ENCODE measurements at regions not wholly inside any gene's neighbourhood (a gene's known extent, or its start where the extent isn't known, plus 50 kb on each side); places are given as distances from the start of the nearest gene placed in this dataset.

DNA sequence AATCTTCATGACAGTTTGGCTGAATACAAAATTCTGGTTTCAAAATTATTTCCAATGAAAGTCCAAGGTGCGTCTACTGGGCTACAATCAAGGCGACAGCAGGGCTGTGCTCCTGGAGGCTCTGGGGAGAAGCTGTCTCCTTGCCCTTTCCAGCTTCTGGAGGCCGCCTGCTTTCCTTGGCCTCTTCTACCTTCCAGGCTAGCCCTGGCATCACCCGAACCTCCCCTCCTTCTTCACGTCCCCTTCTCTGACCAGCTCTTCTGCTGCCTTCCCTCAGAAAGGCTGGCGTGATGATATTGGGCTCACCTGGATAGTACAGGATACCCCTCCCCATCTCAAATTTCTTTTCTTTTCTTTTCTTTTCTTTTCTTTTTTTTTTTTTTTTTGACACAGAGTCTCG, 115.5 kb downstream of the KCNF1 start:
- Histone ChIP-seq H3K4me1 (ENCODE audit: control insufficient read depth in 1 of 2, insufficient read depth in 2 of 2, low read depth in 1 of 2, low read length in 1 of 2) (no peaks in the 10 kb centered on the region; a peak in 1 of 4 replicates), H4K20me1 (ENCODE audit: insufficient read depth) (no peaks in the 10 kb centered on the region), H3K27ac (ENCODE audit: low read depth in 2 of 2, low read length in 1 of 2) (no peak overlapping the region), H2AFZ (ENCODE audit: low read depth) (no peak overlapping the region), H3K4me3 (ENCODE audit: low read depth in 2 of 2, low read length in 1 of 2) (no peak overlapping the region), H3F3A (replicated peaks; ENCODE audit: insufficient read depth) (no peaks in the 10 kb centered on the region), H3K27me3 (ENCODE audit: insufficient read depth) (no peaks in the 10 kb centered on the region), H3K4me2 (no peak overlapping the region), H3K79me2 (ENCODE audit: insufficient read depth) (no peaks in the 10 kb centered on the region), H3K36me3 (replicated peaks in 1 of 2; ENCODE audit: control insufficient read depth in 1 of 2, insufficient read depth in 2 of 2, low read length in 1 of 2) (no peaks in the 10 kb centered on the region), H3K9ac (no peak overlapping the region), H3K9me3 (no peaks in the 10 kb centered on the region), H3K9me2 (no peaks in the 10 kb centered on the region)
- WGBS (ENCODE audit: low lambda C conversion rate): 67% methylated on average over 7 of the region's 7 CpGs
- ChIA-PET CTCF (interaction anchor here (1.2 to 1.5 kb wide), 3 partner anchors 61 to 195 kb away, joined by 3 to 7 read pairs (median 3); no protein-coding TSS in a partner anchor), POLR2A (no interaction called here)
- TF ChIP-seq POLR2AphosphoS5 (IDR thresholded peaks at IDR 0.05; ENCODE audit: low read depth, low read length) (no peak), FOSL2 (IDR thresholded peaks at IDR 0.05; ENCODE audit: borderline replicate concordance, low read depth) (no peak), JUND (IDR thresholded peaks at IDR 0.05) (no peak), SIN3A (IDR thresholded peaks at IDR 0.05; ENCODE audit: borderline replicate concordance, low read depth, low read length) (no peak), ELF1 (IDR thresholded peaks at IDR 0.05) (no peak), GABPA (IDR thresholded peaks at IDR 0.05; ENCODE audit: low read depth) (no peak), TEAD4 (IDR thresholded peaks at IDR 0.05; ENCODE audit: borderline replicate concordance, insufficient read depth) (no peak), NRF1 (IDR thresholded peaks at IDR 0.05; ENCODE audit: low read depth, low read length) (no peak), MEF2A (IDR thresholded peaks at IDR 0.05; ENCODE audit: borderline replicate concordance, low read depth) (no peak), TCF12 (IDR thresholded peaks at IDR 0.05) (no peak), EZH2phosphoT487 (IDR thresholded peaks at IDR 0.05; ENCODE audit: borderline replicate concordance, low read depth) (no peak), RCOR1 (IDR thresholded peaks at IDR 0.05; ENCODE audit: low read length) (no peak)
- TF ChIP-seq, protein P1, sequence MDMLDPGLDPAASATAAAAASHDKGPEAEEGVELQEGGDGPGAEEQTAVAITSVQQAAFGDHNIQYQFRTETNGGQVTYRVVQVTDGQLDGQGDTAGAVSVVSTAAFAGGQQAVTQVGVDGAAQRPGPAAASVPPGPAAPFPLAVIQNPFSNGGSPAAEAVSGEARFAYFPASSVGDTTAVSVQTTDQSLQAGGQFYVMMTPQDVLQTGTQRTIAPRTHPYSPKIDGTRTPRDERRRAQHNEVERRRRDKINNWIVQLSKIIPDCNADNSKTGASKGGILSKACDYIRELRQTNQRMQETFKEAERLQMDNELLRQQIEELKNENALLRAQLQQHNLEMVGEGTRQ (IDR thresholded peaks at IDR 0.05; ENCODE audit: borderline replicate concordance, low read depth, low read length): no peak
- TF ChIP-seq, protein P2, sequence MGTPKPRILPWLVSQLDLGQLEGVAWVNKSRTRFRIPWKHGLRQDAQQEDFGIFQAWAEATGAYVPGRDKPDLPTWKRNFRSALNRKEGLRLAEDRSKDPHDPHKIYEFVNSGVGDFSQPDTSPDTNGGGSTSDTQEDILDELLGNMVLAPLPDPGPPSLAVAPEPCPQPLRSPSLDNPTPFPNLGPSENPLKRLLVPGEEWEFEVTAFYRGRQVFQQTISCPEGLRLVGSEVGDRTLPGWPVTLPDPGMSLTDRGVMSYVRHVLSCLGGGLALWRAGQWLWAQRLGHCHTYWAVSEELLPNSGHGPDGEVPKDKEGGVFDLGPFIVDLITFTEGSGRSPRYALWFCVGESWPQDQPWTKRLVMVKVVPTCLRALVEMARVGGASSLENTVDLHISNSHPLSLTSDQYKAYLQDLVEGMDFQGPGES (IDR thresholded peaks at IDR 0.05; ENCODE audit: low read depth, low read length): no peak
- TF ChIP-seq, protein P3, sequence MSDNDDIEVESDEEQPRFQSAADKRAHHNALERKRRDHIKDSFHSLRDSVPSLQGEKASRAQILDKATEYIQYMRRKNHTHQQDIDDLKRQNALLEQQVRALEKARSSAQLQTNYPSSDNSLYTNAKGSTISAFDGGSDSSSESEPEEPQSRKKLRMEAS (IDR thresholded peaks at IDR 0.05; ENCODE audit: low read depth): no peak
- DNase-seq: no peak

DNA sequence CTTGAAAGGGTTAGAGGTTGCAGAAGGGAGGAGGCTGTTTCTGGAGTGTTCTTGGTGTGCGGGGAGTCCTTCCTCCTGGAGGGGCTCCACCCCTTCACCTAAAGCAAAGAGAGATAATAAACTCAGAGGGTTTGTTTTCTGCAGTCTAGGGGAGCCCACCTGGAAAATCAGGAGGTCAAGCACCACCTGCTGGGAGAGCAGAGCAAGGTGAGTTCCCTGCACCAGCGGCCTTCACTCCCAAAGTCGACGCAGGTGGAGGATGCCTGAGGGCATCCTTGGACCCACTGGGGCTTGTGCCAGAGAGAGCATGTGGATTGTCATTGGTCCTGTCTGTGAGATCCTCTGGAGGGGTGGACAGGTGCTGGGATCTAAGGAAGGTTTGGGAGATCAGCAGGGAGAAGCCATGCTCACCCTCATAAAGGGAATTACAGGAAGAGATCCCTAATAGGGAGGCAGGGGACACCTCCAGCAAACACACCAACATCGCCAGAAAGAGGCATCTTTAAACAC, 116.7 kb downstream of the KCNF1 start:
- WGBS (ENCODE audit: low lambda C conversion rate): 69% methylated on average over 5 of the region's 5 CpGs
- Histone ChIP-seq H4K20me1 (ENCODE audit: insufficient read depth) (no peaks in the 10 kb centered on the region), H3K9me3 (no peaks in the 10 kb centered on the region), H3K36me3 (replicated peaks in 1 of 2; ENCODE audit: control insufficient read depth in 1 of 2, insufficient read depth in 2 of 2, low read length in 1 of 2) (no peaks in the 10 kb centered on the region), H3K4me3 (ENCODE audit: low read depth in 2 of 2, low read length in 1 of 2) (no peak overlapping the region), H3K4me2 (no peak overlapping the region), H3K9me2 (no peaks in the 10 kb centered on the region), H3K27ac (ENCODE audit: low read depth in 2 of 2, low read length in 1 of 2) (no peak overlapping the region), H3K9ac (no peak overlapping the region), H3F3A (replicated peaks; ENCODE audit: insufficient read depth) (no peaks in the 10 kb centered on the region), H3K4me1 (ENCODE audit: control insufficient read depth in 1 of 2, insufficient read depth in 2 of 2, low read depth in 1 of 2, low read length in 1 of 2) (no peaks in the 10 kb centered on the region), H3K79me2 (ENCODE audit: insufficient read depth) (no peaks in the 10 kb centered on the region), H3K27me3 (ENCODE audit: insufficient read depth) (no peaks in the 10 kb centered on the region), H2AFZ (ENCODE audit: low read depth) (no peak overlapping the region)
- DNase-seq: no peak
- POLR2A ChIA-PET: no interaction called here
- CTCF ChIA-PET: interaction anchor here (1.0 to 1.5 kb wide), 4 partner anchors 96 to 196 kb away, joined by 3 to 7 read pairs (median 4); partner anchors contain the start of gene KCNF1
- TF ChIP-seq, protein P1 (IDR thresholded peaks at IDR 0.05; ENCODE audit: borderline replicate concordance, low read depth, low read length): no peak

Data from SK-N-SH (cell line).